SK-N-DZ (cell line): ENCODE measurements at regions not wholly inside any gene's neighbourhood (a gene's known extent, or its start where the extent isn't known, plus 50 kb on each side); places are given as distances from the start of the nearest gene placed in this dataset.
"Not testable (repeated sequence)": the region's sequence is repeated elsewhere in the genome, so short reads cannot be mapped to it uniquely, and the experiment has no call there.

Source experiments
- DNase-seq: peaks from one replicate; pipeline ENCODE4 v3.0.0-alpha.2; 2015; ENCODE audit warnings: low spot score

GRCh38 chr12:30345744-30346471, 349.8 kb downstream of the IPO8 start:
- DNase-seq: no peak

GRCh38 chr12:30330565-30330964, 365.1 kb downstream of the IPO8 start:
- DNase-seq: no peak

- no peak for DNase-seq
Observed at GRCh38 chr12:30329281-30329680, 366.4 kb downstream of the IPO8 start.

GRCh38 chr12:30323008-30323407, 372.7 kb downstream of the IPO8 start:
- no peak for DNase-seq

- DNase-seq: no peak
Observed at GRCh38 chr12:30320561-30320960, 375.1 kb downstream of the IPO8 start.

GRCh38 chr12:30314506-30315100, 381.1 kb downstream of the IPO8 start:
- no peak for DNase-seq

GRCh38 chr12:30308010-30308717, 387.5 kb downstream of the IPO8 start:
- no peak for DNase-seq

- DNase-seq: no peak
Observed at GRCh38 chr12:30304528-30304927, 391.1 kb downstream of the IPO8 start.

GRCh38 chr12:30301291-30301690, 394.4 kb downstream of the IPO8 start:
- no peak for DNase-seq

- DNase-seq: peak; percentile 99
Observed at GRCh38 chr12:30296486-30296885, 399.2 kb downstream of the IPO8 start.

GRCh38 chr12:30286345-30286926, 409.2 kb downstream of the IPO8 start:
- DNase-seq: peak; percentile 69

- DNase-seq: no peak
Observed at GRCh38 chr12:30278401-30278800, 417.3 kb downstream of the IPO8 start.

GRCh38 chr12:30272515-30272914, 423.2 kb downstream of the IPO8 start:
- DNase-seq: not testable (repeated sequence)

- no peak for DNase-seq
Observed at GRCh38 chr12:30269496-30269895, 426.2 kb downstream of the IPO8 start.

GRCh38 chr12:30268041-30268440, 427.6 kb downstream of the IPO8 start:
- DNase-seq: no peak

- no peak for DNase-seq
Observed at GRCh38 chr12:30263434-30263833, 432.2 kb downstream of the IPO8 start.

- no peak for DNase-seq
Observed at GRCh38 chr12:30257618-30258017, 438.1 kb downstream of the IPO8 start.

GRCh38 chr12:30251546-30251945, 444.1 kb downstream of the IPO8 start:
- no peak for DNase-seq

GRCh38 chr12:30243426-30243825, 452.2 kb downstream of the IPO8 start:
- DNase-seq: peak; percentile 92

- no peak for DNase-seq
Observed at GRCh38 chr12:30219047-30219446, 435.3 kb upstream of the TMTC1 start.

- DNase-seq: no peak
Observed at GRCh38 chr12:30218073-30218472, 434.3 kb upstream of the TMTC1 start.

GRCh38 chr12:30213166-30213565, 429.4 kb upstream of the TMTC1 start:
- no peak for DNase-seq
